DND-41 (cell line): ENCODE measurements at regions not wholly inside any gene's neighbourhood (a gene's known extent, or its start where the extent isn't known, plus 50 kb on each side); places are given as distances from the start of the nearest gene placed in this dataset.

Experiments used
- EZH2 ChIP-seq: IDR thresholded peaks from 3 replicates; pipeline ENCODE4 v1.6.1; 2012; ENCODE audit warnings: borderline replicate concordance, low read depth, mild to moderate bottlenecking, moderate library complexity, low read length, inconsistent platforms; ENCODE audit not compliant: severe bottlenecking
- TF ChIP-seq, protein P1 (sequence below): IDR thresholded peaks from 2 replicates; pipeline ENCODE4 v1.5.1; 2012; ENCODE audit warnings: borderline replicate concordance, low read length, moderate library complexity, mild to moderate bottlenecking; ENCODE audit not compliant: poor library complexity, severe bottlenecking; ENCODE audit errors: extremely low read depth

DNA sequence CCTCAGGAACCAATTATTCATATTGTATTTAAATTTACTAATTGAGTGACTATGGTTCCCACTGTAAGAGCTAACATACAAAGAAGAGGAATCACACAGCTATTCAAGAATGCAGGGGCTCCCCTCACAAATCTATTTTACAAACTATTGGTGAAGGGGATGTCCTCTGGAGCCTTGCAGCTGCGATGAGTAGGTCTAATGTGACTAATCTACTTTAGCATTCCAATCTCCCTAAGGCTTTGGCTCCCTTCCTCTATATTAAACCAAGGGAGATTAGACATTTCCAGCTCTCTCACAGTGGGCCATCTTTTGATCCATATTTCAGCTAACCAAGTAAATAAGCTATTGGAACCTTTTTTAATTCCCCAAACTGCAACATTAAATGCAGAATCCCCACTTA is 514.2 kb upstream of the BCHE start:
- TF ChIP-seq, protein P1, sequence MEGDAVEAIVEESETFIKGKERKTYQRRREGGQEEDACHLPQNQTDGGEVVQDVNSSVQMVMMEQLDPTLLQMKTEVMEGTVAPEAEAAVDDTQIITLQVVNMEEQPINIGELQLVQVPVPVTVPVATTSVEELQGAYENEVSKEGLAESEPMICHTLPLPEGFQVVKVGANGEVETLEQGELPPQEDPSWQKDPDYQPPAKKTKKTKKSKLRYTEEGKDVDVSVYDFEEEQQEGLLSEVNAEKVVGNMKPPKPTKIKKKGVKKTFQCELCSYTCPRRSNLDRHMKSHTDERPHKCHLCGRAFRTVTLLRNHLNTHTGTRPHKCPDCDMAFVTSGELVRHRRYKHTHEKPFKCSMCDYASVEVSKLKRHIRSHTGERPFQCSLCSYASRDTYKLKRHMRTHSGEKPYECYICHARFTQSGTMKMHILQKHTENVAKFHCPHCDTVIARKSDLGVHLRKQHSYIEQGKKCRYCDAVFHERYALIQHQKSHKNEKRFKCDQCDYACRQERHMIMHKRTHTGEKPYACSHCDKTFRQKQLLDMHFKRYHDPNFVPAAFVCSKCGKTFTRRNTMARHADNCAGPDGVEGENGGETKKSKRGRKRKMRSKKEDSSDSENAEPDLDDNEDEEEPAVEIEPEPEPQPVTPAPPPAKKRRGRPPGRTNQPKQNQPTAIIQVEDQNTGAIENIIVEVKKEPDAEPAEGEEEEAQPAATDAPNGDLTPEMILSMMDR: no peak
- no peak for TF ChIP-seq EZH2
